AG04449 (cell line): ENCODE measurements at regions not wholly inside any gene's neighbourhood (a gene's known extent, or its start where the extent isn't known, plus 50 kb on each side); places are given as distances from the start of the nearest gene placed in this dataset.
A peak's percentile ranks its signal among the peaks of the same experiment; 100 is the strongest.

Experiments
- CTCF ChIA-PET: fragments of 350-600 bp; formaldehyde crosslinking; extraction: SDS; loops from one replicate; lab custom pipeline; 2021; ENCODE audit warnings: antibody characterized with exemption; lab: Yijun Ruan, JAX
- POLR2A ChIA-PET: fragments of 400-600, 350-600 bp; formaldehyde crosslinking; extraction: SDS; loops from one replicate; lab custom pipeline; 2020; ENCODE audit warnings: antibody characterized with exemption, inconsistent platforms; lab: Yijun Ruan, JAX
- DNase-seq: peaks from one replicate; pipeline ENCODE4 v3.0.0-alpha.2; 2010; ENCODE audit warnings: low read depth, low spot score
- H3K4me3 ChIP-seq: 2 replicates; pipeline ENCODE4 v1.5.1; 2011; ENCODE audit warnings: low read depth, mild to moderate bottlenecking, control low read depth, low read length
- TF ChIP-seq, protein P1 (sequence below): IDR thresholded peaks from one replicate; pipeline ENCODE4 v1.5.1; 2011; ENCODE audit warnings: mild to moderate bottlenecking, moderate library complexity, low read length, control low read depth, inconsistent platforms; ENCODE audit not compliant: insufficient read depth; ENCODE audit errors: missing control alignments

DNA sequence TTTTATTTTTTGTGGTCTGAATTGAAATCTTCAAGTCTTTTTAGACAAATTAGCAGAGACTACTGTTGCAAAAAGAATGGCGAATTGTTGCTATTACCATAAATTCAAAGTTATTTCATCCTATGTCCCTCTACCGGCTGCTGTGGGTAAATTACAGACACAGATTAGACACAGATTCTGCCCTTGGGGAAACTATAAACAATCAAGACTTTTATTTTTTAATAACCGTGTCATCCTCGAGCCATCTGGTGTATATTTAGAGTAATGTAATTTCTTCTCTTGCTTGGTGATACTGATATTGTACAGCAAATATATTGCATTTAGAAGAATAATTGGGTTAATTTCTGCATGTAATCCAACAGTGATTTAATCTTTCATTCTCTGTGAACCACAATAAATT lies 228.0 kb upstream of the ADAMTSL1 start:
- TF ChIP-seq, protein P1, sequence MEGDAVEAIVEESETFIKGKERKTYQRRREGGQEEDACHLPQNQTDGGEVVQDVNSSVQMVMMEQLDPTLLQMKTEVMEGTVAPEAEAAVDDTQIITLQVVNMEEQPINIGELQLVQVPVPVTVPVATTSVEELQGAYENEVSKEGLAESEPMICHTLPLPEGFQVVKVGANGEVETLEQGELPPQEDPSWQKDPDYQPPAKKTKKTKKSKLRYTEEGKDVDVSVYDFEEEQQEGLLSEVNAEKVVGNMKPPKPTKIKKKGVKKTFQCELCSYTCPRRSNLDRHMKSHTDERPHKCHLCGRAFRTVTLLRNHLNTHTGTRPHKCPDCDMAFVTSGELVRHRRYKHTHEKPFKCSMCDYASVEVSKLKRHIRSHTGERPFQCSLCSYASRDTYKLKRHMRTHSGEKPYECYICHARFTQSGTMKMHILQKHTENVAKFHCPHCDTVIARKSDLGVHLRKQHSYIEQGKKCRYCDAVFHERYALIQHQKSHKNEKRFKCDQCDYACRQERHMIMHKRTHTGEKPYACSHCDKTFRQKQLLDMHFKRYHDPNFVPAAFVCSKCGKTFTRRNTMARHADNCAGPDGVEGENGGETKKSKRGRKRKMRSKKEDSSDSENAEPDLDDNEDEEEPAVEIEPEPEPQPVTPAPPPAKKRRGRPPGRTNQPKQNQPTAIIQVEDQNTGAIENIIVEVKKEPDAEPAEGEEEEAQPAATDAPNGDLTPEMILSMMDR: peak; percentile 28
- POLR2A ChIA-PET: no interaction called here
- DNase-seq: no peak
- no peak overlapping the region for H3K4me3 ChIP-seq
- CTCF ChIA-PET: no interaction called here

DNA sequence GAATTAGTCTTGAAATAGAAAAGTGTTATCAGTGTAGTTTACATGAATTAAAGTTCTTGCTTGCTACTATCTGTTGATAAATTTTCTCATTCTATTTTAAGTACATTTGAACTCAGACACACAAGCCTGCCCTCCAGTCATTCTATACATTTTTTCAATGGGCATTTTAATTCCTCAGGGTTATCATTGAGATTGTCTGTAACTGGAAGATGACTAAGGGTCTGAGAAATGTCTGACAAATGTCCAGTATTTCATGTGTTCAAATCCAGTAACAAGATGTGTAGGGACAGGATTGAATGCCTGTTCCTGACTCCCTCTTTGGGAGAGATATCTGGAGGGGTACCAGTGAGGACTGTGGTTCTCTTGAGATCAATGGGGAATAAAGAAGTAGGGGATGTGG lies 223.9 kb upstream of the ADAMTSL1 start:
- ChIA-PET POLR2A (no interaction called here), CTCF (interaction anchor here (15.4 kb wide), 1 partner anchor 193 kb away, joined by 239 read pairs; no protein-coding TSS in a partner anchor)
- TF ChIP-seq, protein P1: no peak
- no peak for DNase-seq
- no peak overlapping the region for H3K4me3 ChIP-seq

DNA sequence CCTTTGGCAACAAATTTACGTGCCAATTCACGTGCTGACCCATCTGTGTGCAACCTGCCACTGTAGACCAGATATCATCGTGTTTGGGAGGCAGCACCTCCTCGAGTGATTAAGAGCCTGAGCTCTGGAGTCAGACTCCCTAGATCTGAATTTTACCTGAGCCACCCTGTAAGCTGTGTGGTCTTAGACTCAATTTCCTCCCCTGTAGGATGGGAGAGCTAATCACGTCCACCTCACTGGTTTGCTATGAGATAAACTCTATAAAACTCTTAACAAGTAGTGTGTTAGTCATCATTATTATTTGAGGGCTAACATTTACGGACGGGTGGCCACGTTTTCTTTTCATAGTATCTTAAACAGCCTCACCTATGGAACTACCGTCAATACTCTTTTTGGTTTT lies 220.0 kb upstream of the ADAMTSL1 start:
- H3K4me3 ChIP-seq: no peak overlapping the region
- ChIA-PET CTCF (interaction anchor here (0.8 to 15.4 kb wide), 27 partner anchors 8 to 795 kb away, joined by 3 to 239 read pairs (median 6); partner anchors contain the start of gene ADAMTSL1), POLR2A (no interaction called here)
- TF ChIP-seq, protein P1: no peak
- DNase-seq: no peak

DNA sequence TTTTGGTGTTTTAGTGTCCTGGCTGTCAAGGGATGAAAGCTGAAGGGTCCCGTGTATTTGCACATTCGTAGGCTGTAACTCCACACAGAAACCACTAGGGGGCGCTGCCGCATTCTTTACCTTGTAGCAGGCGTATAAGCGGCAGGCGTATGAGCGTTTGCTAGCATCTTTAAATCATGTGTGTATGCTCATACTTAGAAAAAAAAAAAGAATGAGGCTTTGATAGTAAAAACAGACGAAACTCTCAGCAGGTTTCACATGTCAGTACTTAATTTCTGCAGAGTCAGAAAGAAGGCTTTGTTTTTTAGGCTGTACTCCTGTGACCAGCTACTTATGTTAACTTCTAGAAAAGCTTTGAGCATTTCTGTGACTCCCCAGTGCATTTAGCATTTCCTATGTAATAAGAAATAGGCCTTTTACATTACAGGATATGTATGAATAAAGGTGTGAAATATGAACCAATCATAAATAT lies 218.8 kb upstream of the ADAMTSL1 start:
- no peak overlapping the region for H3K4me3 ChIP-seq
- peak; percentile 41 for DNase-seq
- CTCF ChIA-PET: interaction anchor here (0.6 to 15.4 kb wide), 64 partner anchors 8 to 772 kb away, joined by 3 to 239 read pairs (median 5); partner anchors contain the start of gene ADAMTSL1
- POLR2A ChIA-PET: interaction anchor here (0.6 to 0.9 kb wide), 2 partner anchors 222 to 223 kb away, joined by 3 to 4 read pairs; no protein-coding TSS in a partner anchor
- TF ChIP-seq, protein P1: peak; percentile 83

DNA sequence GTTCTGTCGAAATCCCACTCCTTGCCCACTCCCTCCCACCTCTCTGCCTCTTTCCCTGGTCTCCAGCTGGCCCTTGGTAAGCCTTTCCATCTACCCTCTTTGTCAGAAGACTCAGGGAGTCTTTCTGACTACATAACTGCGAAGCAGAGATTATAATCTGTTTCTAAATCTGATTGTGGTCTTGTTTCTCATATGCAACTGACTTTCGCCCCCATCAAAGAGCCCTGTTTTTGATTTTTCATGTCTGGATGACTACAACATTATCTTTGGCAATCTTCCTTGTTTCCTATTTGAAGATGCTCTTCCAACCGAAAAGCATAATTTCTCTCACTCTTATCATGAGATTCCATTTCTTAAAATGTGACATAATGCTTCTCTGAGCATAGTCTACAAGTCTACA lies 218.2 kb upstream of the ADAMTSL1 start:
- DNase-seq: no peak
- no peak overlapping the region for H3K4me3 ChIP-seq
- ChIA-PET CTCF (interaction anchor here (0.6 to 15.4 kb wide), 30 partner anchors 9 to 771 kb away, joined by 3 to 239 read pairs (median 8); partner anchors contain the start of gene ADAMTSL1), POLR2A (interaction anchor here (0.9 kb wide), 1 partner anchor 222 kb away, joined by 3 read pairs; no protein-coding TSS in a partner anchor)
- TF ChIP-seq, protein P1: no peak

DNA sequence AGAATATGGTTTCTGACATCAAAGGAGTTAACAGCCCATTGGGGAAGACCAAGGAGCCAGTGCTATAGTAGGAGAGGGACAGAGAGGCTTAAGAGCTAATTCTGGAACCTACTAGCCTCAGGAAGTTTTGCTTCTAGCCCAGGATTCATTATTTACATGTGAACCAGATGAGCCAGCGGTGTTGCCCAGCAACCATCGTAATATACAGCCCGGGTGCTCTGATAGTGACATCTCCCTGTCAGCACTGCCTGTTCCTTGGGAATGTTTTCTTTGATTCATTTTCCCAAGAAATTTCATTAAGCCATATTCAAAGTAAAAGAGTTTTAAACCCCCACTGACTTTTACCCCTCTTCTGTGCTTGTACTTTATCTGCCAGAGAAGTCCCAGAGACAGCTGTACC lies 217.4 kb upstream of the ADAMTSL1 start:
- no peak overlapping the region for H3K4me3 ChIP-seq
- DNase-seq: no peak
- TF ChIP-seq, protein P1: no peak
- ChIA-PET CTCF (interaction anchor here (0.8 to 15.4 kb wide), 19 partner anchors 9 to 770 kb away, joined by 3 to 239 read pairs (median 4); partner anchors contain the start of gene ADAMTSL1), POLR2A (no interaction called here)
